ENCODE measurements at regions not wholly inside any gene's neighbourhood (a gene's known extent, or its start where the extent isn't known, plus 50 kb on each side); places are given as distances from the start of the nearest gene placed in this dataset.
"Not testable (repeated sequence)": the region's sequence is repeated elsewhere in the genome, so short reads cannot be mapped to it uniquely, and the experiment has no call there.

GRCh38 chr6:115594891-115595290 is 465.8 kb downstream of the FRK start:
- no peaks in the 10 kb centered on the region; the same call in 1 of the 2 replicates for H3K27me3 Mint-ChIP-seq (ENCODE audit: insufficient read depth)
- no peak for DNase-seq

DNA sequence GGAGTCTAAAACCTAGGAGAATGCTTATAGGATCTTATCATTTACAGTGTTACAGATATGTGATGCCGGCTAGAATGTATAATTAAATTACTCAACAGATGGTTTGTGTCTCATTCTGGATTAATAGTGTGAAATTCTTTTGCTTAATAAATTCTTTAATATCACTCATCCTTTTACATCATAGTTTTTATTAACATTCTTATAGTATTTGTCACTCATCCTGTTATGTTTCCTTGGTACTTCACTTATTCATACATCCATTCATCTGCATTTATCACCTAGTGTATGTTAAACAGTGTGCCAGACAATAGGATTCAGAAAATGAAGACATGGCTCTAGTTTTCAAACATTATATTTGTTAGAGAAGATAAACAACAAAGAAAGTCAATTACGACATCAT is 468.7 kb downstream of the FRK start:
- no peak for TF ChIP-seq CTCF (IDR thresholded peaks at IDR 0.05)
- H3K27ac Mint-ChIP-seq: no peak overlapping the region
- no peak overlapping the region for H3K4me3 Mint-ChIP-seq
- no peaks in the 10 kb centered on the region; the same call in 1 of the 2 replicates for H3K9me3 Mint-ChIP-seq
- no peaks in the 10 kb centered on the region for H3K27me3 Mint-ChIP-seq (ENCODE audit: insufficient read depth)
- no peaks in the 10 kb centered on the region for H3K4me1 Mint-ChIP-seq (ENCODE audit: low read depth)
- H3K36me3 Mint-ChIP-seq (ENCODE audit: low read depth): no peaks in the 10 kb centered on the region
- no peak for DNase-seq

More at GRCh38 chr6:115594891-115595290, 465.8 kb downstream of the FRK start:
- H3K36me3 Mint-ChIP-seq (ENCODE audit: low read depth): no peaks in the 10 kb centered on the region
- no peak overlapping the region for H3K4me3 Mint-ChIP-seq
- no peaks in the 10 kb centered on the region for H3K9me3 Mint-ChIP-seq
- no peak overlapping the region for H3K27ac Mint-ChIP-seq
- H3K4me1 Mint-ChIP-seq (ENCODE audit: low read depth): no peaks in the 10 kb centered on the region
- TF ChIP-seq CTCF (IDR thresholded peaks at IDR 0.05): no peak

DNA sequence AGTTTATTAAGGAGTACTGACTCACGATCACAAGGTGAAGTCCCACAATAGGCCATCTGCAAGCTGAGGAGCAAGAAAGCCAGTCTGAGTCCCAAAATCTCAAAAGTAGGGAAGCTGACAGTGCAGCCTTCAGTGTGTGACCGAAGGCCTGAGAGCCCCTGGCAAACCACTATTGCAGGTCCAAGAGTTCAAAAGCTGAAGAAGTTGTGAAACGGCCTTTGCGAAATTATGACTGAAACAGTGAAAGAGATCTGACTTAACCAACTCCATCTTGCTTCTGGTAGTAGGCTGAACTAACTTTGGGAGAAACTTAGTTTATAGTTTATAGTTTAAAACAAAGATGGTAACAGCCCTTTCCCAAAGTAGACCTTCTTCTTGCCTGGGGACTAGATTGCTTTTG is 471.6 kb downstream of the FRK start:
- H3K27me3 Mint-ChIP-seq (ENCODE audit: insufficient read depth); H3K4me1 Mint-ChIP-seq (ENCODE audit: low read depth); H3K36me3 Mint-ChIP-seq (ENCODE audit: low read depth); H3K9me3 Mint-ChIP-seq; DNase-seq; H3K4me3 Mint-ChIP-seq; H3K27ac Mint-ChIP-seq: not testable (repeated sequence)

DNA sequence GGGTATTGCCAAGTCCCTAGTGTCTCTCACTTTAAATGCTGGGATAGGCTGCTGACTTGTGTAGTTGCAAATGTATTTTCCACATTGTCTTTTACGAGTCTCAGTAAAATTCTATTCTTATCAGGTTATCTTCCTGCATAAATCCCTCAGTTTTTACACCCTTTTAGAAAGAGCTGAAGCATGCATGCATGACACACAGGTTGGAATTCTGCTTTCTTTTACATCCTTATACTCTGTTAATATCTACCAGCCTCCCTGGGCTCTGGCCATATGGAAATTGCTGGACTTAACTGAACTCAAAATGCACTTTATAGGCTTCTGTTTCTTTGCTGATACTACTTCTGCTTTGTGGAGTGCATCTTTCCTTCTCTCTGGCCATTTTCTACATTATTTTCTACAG is 477.4 kb downstream of the FRK start:
- DNase-seq: peak; percentile 6
- no peaks in the 10 kb centered on the region for H3K9me3 Mint-ChIP-seq
- no peak overlapping the region for H3K4me3 Mint-ChIP-seq
- no peak overlapping the region for H3K27ac Mint-ChIP-seq
- no peak for TF ChIP-seq CTCF (IDR thresholded peaks at IDR 0.05)
- no peaks in the 10 kb centered on the region for H3K4me1 Mint-ChIP-seq (ENCODE audit: low read depth)
- H3K27me3 Mint-ChIP-seq (ENCODE audit: insufficient read depth): no peaks in the 10 kb centered on the region
- H3K36me3 Mint-ChIP-seq (ENCODE audit: low read depth): no peaks in the 10 kb centered on the region

GRCh38 chr6:115582386-115582785 is 478.3 kb downstream of the FRK start:
- H3K9me3 Mint-ChIP-seq: no peaks in the 10 kb centered on the region
- H3K36me3 Mint-ChIP-seq (ENCODE audit: low read depth): no peaks in the 10 kb centered on the region
- H3K4me3 Mint-ChIP-seq: no peak overlapping the region
- H3K4me1 Mint-ChIP-seq (ENCODE audit: low read depth): no peaks in the 10 kb centered on the region
- no peaks in the 10 kb centered on the region for H3K27me3 Mint-ChIP-seq (ENCODE audit: insufficient read depth)
- TF ChIP-seq CTCF (IDR thresholded peaks at IDR 0.05): no peak
- DNase-seq: no peak
- H3K27ac Mint-ChIP-seq: no peak overlapping the region

- H3K4me1 Mint-ChIP-seq (ENCODE audit: low read depth); H3K27ac Mint-ChIP-seq; H3K4me3 Mint-ChIP-seq; H3K27me3 Mint-ChIP-seq (ENCODE audit: insufficient read depth); H3K36me3 Mint-ChIP-seq (ENCODE audit: low read depth); H3K9me3 Mint-ChIP-seq; DNase-seq: not testable (repeated sequence)
Observed at GRCh38 chr6:115579565-115579964, 481.1 kb downstream of the FRK start.

DNA sequence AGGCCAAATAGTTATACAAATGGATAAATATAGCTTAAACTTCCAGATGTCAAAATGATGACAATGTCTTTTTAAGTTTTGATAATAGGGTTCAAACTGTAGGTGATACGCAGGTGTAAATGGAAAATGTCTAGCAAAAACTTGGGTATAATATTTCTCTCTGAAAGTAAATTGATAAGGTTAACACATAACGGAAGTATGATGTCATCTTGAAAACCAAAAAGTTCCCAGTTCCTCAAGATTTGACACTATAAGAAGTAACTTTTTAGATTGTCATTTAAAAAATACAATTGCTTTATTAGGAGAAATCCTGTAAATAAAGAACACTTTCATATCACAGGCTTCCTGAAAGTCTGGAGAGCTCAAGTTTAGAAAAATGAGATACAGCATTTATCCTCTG is 483.4 kb downstream of the FRK start:
- no peak for TF ChIP-seq CTCF (IDR thresholded peaks at IDR 0.05)
- no peaks in the 10 kb centered on the region for H3K9me3 Mint-ChIP-seq
- H3K36me3 Mint-ChIP-seq (ENCODE audit: low read depth): no peaks in the 10 kb centered on the region
- no peak overlapping the region for H3K4me3 Mint-ChIP-seq
- no peak overlapping the region for H3K27ac Mint-ChIP-seq
- no peaks in the 10 kb centered on the region for H3K4me1 Mint-ChIP-seq (ENCODE audit: low read depth)
- H3K27me3 Mint-ChIP-seq (ENCODE audit: insufficient read depth): no peaks in the 10 kb centered on the region
- DNase-seq: no peak

Data from HFFc6 (cell line).